Prostate gland (tissue), 2 donors: ENCODE measurements at regions not wholly inside any gene's neighbourhood (a gene's known extent, or its start where the extent isn't known, plus 50 kb on each side); places are given as distances from the start of the nearest gene placed in this dataset.
"Not testable (repeated sequence)": the region's sequence is repeated elsewhere in the genome, so short reads cannot be mapped to it uniquely, and the experiment has no call there.

Experiments used
- DNase-seq: peaks from one replicate; pipeline ENCODE4 v3.0.0-alpha.2; 2019; ENCODE audit warnings: low spot score
- H3K27ac ChIP-seq, 2 donors: fragments of 200-600 bp; sonication (generic); 2 replicates each; pipeline ENCODE4 v1.5.1; 2017 to 2019
- H3K27me3 ChIP-seq: fragments of 200-600 bp; sonication (generic); replicated peaks from 2 replicates; pipeline ENCODE4 v1.5.1; 2019; ENCODE audit not compliant: insufficient read depth
- H3K36me3 ChIP-seq, 2 donors: fragments of 200-600 bp; sonication (generic); 1 replicate in 1 of 2; 2 replicates in 1 of 2; pipeline versions ENCODE4 v1.5.1 to v1.8.1; 2017 to 2019
- H3K4me1 ChIP-seq: fragments of 200-600 bp; sonication (generic); replicated peaks from 2 replicates; pipeline ENCODE4 v1.5.1; 2019
- H3K4me3 ChIP-seq, 2 donors: fragments of 200-600 bp; sonication (generic); 2 replicates each; pipeline ENCODE4 v1.5.1; 2017 to 2019
- H3K9me3 ChIP-seq: fragments of 200-600 bp; sonication (generic); 2 replicates; pipeline ENCODE4 v1.5.1; 2017
- POLR2A ChIP-seq: fragments of 450-650 bp; IDR thresholded peaks from one replicate; pipeline ENCODE4 v1.6.1; 2016; ENCODE audit warnings: antibody characterized with exemption, mild to moderate bottlenecking
- POLR2AphosphoS5 ChIP-seq: sonication (generic); formaldehyde crosslinking; IDR thresholded peaks from one replicate; pipeline ENCODE4 v1.6.1; 2017; ENCODE audit warnings: antibody characterized with exemption
- WGBS: methylation state at CpG from one replicate; pipeline ENCODE4 v1.1.5; 2018; 5-methylcytosine and 5-hydroxymethylcytosine counted together
- intact Hi-C: fragments of 100-400 bp; cut with DNase I; formaldehyde crosslinking; loops from one replicate; pipeline ENCODE4 v1.14.2; 2022
- TF ChIP-seq, protein P1 (sequence below), 4 experiments: fragments of 200-600 bp in 2 of 4; fragments of 450-650 bp in 2 of 4; sonication (generic) in 2 of 4; IDR thresholded peaks; 1 replicate in 3 of 4; 2 replicates in 1 of 4; pipeline ENCODE4 v1.5.1; 2016 to 2019; ENCODE audit warnings: antibody characterized with exemption in 4 of 4, mild to moderate bottlenecking in 2 of 4, moderate library complexity in 2 of 4

DNA sequence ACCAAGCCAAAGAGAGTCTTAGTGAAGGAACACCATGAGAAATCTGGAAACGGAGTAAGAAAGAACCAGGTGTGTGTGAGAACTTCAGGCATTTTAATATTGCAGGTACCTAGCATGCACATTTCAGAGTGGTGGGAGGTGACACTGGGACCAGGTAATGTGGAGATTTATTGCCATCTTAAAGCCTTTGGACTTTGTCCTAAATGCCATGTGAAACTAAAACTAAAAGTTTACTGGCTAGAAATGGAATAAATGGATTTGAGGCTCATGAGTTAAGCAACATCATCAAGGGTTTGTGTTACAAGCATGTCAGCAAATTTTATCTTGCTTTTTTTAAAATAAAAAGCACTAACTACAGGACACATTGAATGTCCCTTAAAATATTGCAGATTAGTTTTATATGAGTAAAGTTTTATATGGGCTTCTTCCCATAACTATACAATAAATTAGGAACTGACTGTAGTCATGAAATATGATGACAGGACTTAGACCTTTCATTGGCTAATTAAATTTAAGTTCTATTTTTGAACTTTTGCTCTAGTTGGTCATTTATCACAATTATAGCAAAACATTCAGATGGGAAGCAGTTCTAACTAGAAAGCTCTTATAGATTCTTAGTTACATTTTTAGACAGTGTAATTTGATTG, 721.1 kb upstream of the NOVA1 start:
- H3K36me3 ChIP-seq: no peaks in the 10 kb centered on the region
- TF ChIP-seq, protein P1, sequence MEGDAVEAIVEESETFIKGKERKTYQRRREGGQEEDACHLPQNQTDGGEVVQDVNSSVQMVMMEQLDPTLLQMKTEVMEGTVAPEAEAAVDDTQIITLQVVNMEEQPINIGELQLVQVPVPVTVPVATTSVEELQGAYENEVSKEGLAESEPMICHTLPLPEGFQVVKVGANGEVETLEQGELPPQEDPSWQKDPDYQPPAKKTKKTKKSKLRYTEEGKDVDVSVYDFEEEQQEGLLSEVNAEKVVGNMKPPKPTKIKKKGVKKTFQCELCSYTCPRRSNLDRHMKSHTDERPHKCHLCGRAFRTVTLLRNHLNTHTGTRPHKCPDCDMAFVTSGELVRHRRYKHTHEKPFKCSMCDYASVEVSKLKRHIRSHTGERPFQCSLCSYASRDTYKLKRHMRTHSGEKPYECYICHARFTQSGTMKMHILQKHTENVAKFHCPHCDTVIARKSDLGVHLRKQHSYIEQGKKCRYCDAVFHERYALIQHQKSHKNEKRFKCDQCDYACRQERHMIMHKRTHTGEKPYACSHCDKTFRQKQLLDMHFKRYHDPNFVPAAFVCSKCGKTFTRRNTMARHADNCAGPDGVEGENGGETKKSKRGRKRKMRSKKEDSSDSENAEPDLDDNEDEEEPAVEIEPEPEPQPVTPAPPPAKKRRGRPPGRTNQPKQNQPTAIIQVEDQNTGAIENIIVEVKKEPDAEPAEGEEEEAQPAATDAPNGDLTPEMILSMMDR (IDR thresholded peaks at IDR 0.05): no peak
- TF ChIP-seq POLR2AphosphoS5: no peak
- TF ChIP-seq POLR2A: no peak
- no peaks in the 10 kb centered on the region for H3K9me3 ChIP-seq
- no peak for DNase-seq
- intact Hi-C loops: no loop called here
- no peak overlapping the region for H3K27ac ChIP-seq
- H3K4me1 ChIP-seq: no peaks in the 10 kb centered on the region
- H3K4me3 ChIP-seq: no peak overlapping the region
- no peaks in the 10 kb centered on the region for H3K27me3 ChIP-seq
- 52% methylated on average over 1 of the region's 1 CpG for WGBS

DNA sequence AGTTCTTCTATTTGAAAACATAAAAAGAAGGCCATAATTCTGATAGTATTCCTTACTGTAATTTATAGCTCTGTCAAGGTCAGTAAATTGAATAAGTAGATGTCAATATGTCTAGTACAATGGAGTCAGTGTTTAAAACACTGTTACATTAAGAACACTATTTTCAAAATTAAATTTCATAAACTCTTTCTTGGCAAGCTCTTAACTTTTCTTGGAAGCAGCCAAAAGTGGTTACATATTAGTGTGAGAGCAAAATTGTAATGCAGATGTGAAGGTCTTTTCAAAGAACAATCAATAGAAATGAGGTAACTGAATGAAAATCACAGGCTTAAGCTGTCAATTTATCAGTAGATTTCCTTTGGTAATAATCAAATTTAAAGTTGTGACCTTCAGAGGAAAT, 722.4 kb upstream of the NOVA1 start:
- Histone ChIP-seq H3K4me3 (no peak overlapping the region), H3K27me3 (no peaks in the 10 kb centered on the region), H3K36me3 (no peaks in the 10 kb centered on the region), H3K9me3 (no peaks in the 10 kb centered on the region), H3K27ac (no peak overlapping the region), H3K4me1 (no peaks in the 10 kb centered on the region)
- TF ChIP-seq POLR2A (no peak), POLR2AphosphoS5 (no peak)
- TF ChIP-seq, protein P1 (IDR thresholded peaks at IDR 0.05): no peak
- no peak for DNase-seq
- intact Hi-C loops: no loop called here

DNA sequence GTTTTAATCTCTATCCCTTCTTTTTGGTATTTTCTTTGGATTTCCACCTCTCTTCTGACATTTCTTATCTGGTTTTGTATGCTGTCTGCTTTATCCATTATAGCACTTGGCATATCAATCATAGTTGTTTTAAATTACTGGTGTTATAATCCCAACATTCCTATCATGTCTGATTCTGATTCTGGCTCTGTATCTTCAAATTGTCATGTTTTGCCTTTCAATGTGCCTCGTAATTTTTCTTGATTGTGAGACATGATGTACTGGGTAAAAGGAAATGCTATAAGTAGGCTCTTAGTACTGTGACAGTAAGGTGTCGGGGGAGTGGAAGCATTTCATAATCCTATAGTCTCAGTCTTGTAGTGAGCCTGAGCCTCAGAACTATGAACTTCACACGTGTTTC, 729.3 kb upstream of the NOVA1 start:
- no peak for DNase-seq
- H3K27ac ChIP-seq: no peak overlapping the region
- no peaks in the 10 kb centered on the region for H3K9me3 ChIP-seq
- H3K4me1 ChIP-seq: no peaks in the 10 kb centered on the region
- H3K36me3 ChIP-seq: no peaks in the 10 kb centered on the region
- TF ChIP-seq, protein P1 (IDR thresholded peaks at IDR 0.05): no peak
- TF ChIP-seq POLR2A (no peak), POLR2AphosphoS5 (no peak)
- 65% methylated on average over 3 of the region's 3 CpGs for WGBS
- no peak overlapping the region for H3K4me3 ChIP-seq
- no peaks in the 10 kb centered on the region for H3K27me3 ChIP-seq
- intact Hi-C loops: no loop called here

DNA sequence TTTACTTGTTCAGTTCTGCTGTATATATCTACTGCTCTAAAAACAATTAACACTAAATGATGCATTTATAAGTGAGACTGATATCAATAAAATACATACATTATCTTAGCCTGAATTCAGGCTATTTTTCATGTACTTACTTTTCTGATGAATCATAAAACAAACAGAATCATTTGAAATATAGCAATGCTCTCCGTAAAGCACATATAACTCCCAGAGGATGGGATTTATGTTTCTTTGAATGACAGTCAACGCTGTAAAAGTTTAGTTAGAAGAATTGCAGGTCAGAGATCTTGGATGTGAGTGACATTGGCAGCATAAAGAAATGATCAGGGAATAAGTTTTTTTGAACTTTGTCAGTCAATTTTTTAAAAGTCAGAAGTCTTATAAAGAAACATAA, 740.2 kb upstream of the NOVA1 start:
- intact Hi-C loops: no loop called here
- no peak for DNase-seq
- no peak overlapping the region for H3K4me3 ChIP-seq
- H3K9me3 ChIP-seq: no peaks in the 10 kb centered on the region
- H3K27me3 ChIP-seq: no peaks in the 10 kb centered on the region
- H3K36me3 ChIP-seq: no peaks in the 10 kb centered on the region
- 57% methylated on average over 2 of the region's 2 CpGs for WGBS
- H3K4me1 ChIP-seq: no peaks in the 10 kb centered on the region
- no peak overlapping the region for H3K27ac ChIP-seq
- TF ChIP-seq POLR2AphosphoS5: no peak
- TF ChIP-seq, protein P1 (IDR thresholded peaks at IDR 0.05): no peak
- TF ChIP-seq POLR2A: no peak

DNA sequence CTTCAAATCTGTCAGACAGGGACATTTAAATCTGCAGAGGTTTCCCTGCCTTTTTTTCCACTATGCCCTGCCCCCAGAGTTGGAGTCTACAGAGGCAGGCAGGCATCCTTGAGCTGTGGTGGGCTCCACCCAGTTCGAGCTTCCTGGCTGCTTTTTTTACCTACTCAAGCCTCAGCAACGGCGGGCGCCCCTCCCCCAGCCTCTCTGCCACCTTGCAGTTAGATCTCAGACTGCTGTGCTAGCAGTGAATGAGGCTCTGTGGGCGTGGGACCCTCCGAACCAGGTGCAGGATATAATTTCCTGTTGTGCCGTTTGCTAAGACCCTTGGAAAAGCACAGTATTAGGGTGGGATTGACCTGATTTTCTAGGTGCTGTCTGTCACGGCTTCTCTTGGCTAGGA, 765.2 kb upstream of the NOVA1 start:
- intact Hi-C loops, H3K36me3 ChIP-seq, H3K27ac ChIP-seq, H3K4me1 ChIP-seq, H3K9me3 ChIP-seq, H3K4me3 ChIP-seq, DNase-seq, H3K27me3 ChIP-seq: not testable (repeated sequence)
- WGBS: 89% methylated on average over 8 of the region's 8 CpGs
